PC-3 (cell line): ENCODE measurements at regions not wholly inside any gene's neighbourhood (a gene's known extent, or its start where the extent isn't known, plus 50 kb on each side); places are given as distances from the start of the nearest gene placed in this dataset.

Experiments used
- CTCF ChIP-seq: fragments of 300-600 bp; sonication (generic); conservative IDR thresholded peaks from 2 replicates; pipeline ENCODE4 v1.5.1; 2017; ENCODE audit warnings: antibody characterized with exemption, low read depth, mild to moderate bottlenecking, low read length
- EZH2 ChIP-seq: fragments of 300-600 bp; sonication (generic); IDR thresholded peaks from one replicate; pipeline ENCODE4 v1.6.1; 2017; ENCODE audit warnings: antibody characterized with exemption, mild to moderate bottlenecking, low read length; ENCODE audit not compliant: unreplicated experiment

- TF ChIP-seq CTCF (no peak), EZH2 (no peak)
Observed at GRCh38 chr15:35755237-35755802, 209.4 kb upstream of the DPH6 start.
